Mesodermal cell (in vitro differentiated cells): ENCODE measurements at regions not wholly inside any gene's neighbourhood (a gene's known extent, or its start where the extent isn't known, plus 50 kb on each side); places are given as distances from the start of the nearest gene placed in this dataset.
"Not testable (repeated sequence)": the region's sequence is repeated elsewhere in the genome, so short reads cannot be mapped to it uniquely, and the experiment has no call there.

Experiments
- H3K27ac ChIP-seq: 2 replicates; pipeline ENCODE4 v1.7.0; 2013; ENCODE audit warnings: mild to moderate bottlenecking, low read depth, low read length, moderate library complexity; ENCODE audit not compliant: severe bottlenecking
- H3K36me3 ChIP-seq: 2 replicates; pipeline ENCODE4 v1.7.1; 2013; ENCODE audit warnings: mild to moderate bottlenecking, low read length, moderate library complexity; ENCODE audit not compliant: control insufficient read depth, insufficient read depth
- H3K4me1 ChIP-seq: one replicate; pipeline ENCODE4 v1.7.1; 2013; ENCODE audit warnings: mild to moderate bottlenecking, low read length; ENCODE audit not compliant: insufficient read depth, control insufficient read depth, poor library complexity, severe bottlenecking
- H3K4me3 ChIP-seq: 2 replicates; pipeline ENCODE4 v1.7.0; 2013; ENCODE audit warnings: low read length, control low read depth, mild to moderate bottlenecking; ENCODE audit not compliant: insufficient read depth, poor library complexity, severe bottlenecking; ENCODE audit errors: extremely low read depth
- H3K9me3 ChIP-seq: 2 replicates; pipeline ENCODE4 v1.7.1; 2013; ENCODE audit warnings: mild to moderate bottlenecking, low read length, moderate library complexity; ENCODE audit not compliant: control insufficient read depth
- WGBS, 2 experiments: methylation state at CpG; one replicate each; pipeline ENCODE4 v1.1.5; 2013; ENCODE audit warnings: missing lambda C conversion rate in 2 of 2; ENCODE audit not compliant: insufficient coverage in 2 of 2; 5-methylcytosine and 5-hydroxymethylcytosine counted together

- H3K9me3 ChIP-seq = no peaks in the 10 kb centered on the region
- H3K4me1 ChIP-seq = no peaks in the 10 kb centered on the region
- H3K36me3 ChIP-seq = no peaks in the 10 kb centered on the region
- no peak overlapping the region for H3K4me3 ChIP-seq
- 85% methylated on average over 2 of the region's 3 CpGs; no CpG with 5 or more reads in 1 of the 2 experiments for WGBS, 2 experiments
- no peak overlapping the region for H3K27ac ChIP-seq
These were observed 355.9 kb upstream of the FZD8 start for GRCh38 chr10:35998026-35998425.

GRCh38 chr10:35995485-35995884, 353.4 kb upstream of the FZD8 start:
- Histone ChIP-seq H3K27ac (no peak overlapping the region), H3K4me1 (no peaks in the 10 kb centered on the region), H3K4me3 (no peak overlapping the region), H3K36me3 (no peaks in the 10 kb centered on the region), H3K9me3 (no peaks in the 10 kb centered on the region)
- WGBS, 2 experiments = 79 to 89% methylated on average over 2 to 3 of the region's 4 CpGs

DNA sequence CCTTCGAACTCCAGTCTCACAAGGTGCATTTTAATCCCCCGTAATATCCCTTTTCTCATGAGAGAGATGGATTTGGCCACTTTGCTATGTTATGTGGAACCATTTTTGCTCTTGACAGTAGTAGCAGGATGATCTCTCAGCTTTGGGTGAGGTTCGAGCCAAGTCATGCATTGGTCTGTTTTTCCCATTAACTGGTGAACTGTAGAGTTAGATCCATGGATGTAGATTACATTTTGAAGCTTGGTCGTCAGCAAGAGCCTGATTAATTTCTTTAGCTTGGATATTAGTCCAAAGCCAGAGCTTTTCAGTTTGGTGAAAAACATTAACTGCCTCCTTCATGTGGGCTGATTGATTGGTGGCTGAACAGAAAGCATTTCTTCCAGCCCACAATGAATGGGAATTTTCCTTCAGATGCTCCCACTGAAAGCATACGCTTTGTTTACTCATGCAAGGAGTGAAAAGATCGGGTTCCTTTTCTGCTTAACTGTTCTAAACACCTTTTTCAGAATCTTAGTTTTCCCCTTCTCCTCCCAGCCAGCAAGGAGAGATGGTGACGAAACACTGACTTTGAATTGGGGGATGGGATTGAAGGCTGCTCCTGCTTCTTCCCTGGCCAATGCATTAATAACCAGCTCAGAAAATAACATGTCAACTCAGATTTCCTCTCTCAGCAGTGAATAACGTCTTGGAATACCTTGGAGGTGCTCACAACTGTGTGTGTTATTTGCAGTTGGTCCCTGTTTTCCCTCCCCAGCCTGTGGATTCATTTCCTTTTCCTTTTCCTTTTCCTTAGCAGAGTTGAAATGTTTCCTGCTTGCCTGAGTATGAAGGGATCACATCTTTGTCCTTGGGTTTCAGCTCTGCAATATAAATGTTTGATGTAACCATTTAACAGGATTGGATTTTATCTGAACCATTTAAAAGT, 351.8 kb upstream of the FZD8 start:
- Histone ChIP-seq H3K4me1 (no peaks in the 10 kb centered on the region), H3K9me3 (no peaks in the 10 kb centered on the region), H3K4me3 (no peak overlapping the region), H3K27ac (no peak overlapping the region), H3K36me3 (no peaks in the 10 kb centered on the region)
- WGBS, 2 experiments = 84 to 90% methylated on average over 2 to 4 of the region's 8 CpGs

DNA sequence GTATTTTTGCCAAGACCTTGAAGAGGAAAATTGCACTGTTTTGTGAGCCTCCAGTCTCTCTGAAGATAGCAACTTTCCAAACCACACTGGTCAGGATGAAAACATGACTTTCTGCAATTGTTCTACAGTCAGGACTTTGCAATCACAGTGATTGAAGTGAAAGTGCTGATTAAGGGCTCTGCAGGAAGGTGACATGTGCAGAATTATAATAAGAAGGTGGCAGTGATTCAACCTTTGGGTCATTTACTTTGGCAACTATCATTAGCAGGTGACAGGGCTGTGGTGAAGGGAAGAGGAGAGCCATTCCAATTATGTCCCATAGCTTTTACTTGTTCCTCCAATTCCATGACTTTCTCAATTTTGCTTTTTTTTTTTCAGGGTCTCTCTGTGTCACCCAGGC, 350.0 kb upstream of the FZD8 start:
- no peaks in the 10 kb centered on the region for H3K4me1 ChIP-seq
- H3K9me3 ChIP-seq = no peaks in the 10 kb centered on the region
- no peak overlapping the region for H3K4me3 ChIP-seq
- no peaks in the 10 kb centered on the region for H3K36me3 ChIP-seq
- no peak overlapping the region for H3K27ac ChIP-seq

GRCh38 chr10:35986756-35987502, 344.8 kb upstream of the FZD8 start:
- no peaks in the 10 kb centered on the region for H3K4me1 ChIP-seq
- 88 to 90% methylated on average over 2 of the region's 7 CpGs for WGBS, 2 experiments
- H3K4me3 ChIP-seq = no peak overlapping the region
- H3K36me3 ChIP-seq = no peaks in the 10 kb centered on the region
- H3K27ac ChIP-seq = no peak overlapping the region
- no peaks in the 10 kb centered on the region for H3K9me3 ChIP-seq

- Histone ChIP-seq H3K36me3 (no peaks in the 10 kb centered on the region), H3K4me1 (no peaks in the 10 kb centered on the region), H3K9me3 (no peaks in the 10 kb centered on the region), H3K4me3 (no peak overlapping the region), H3K27ac (no peak overlapping the region)
- WGBS, 2 experiments = no CpG with 5 or more reads among the region's 2 CpGs
These were observed 337.0 kb upstream of the FZD8 start for GRCh38 chr10:35979116-35979515.

DNA sequence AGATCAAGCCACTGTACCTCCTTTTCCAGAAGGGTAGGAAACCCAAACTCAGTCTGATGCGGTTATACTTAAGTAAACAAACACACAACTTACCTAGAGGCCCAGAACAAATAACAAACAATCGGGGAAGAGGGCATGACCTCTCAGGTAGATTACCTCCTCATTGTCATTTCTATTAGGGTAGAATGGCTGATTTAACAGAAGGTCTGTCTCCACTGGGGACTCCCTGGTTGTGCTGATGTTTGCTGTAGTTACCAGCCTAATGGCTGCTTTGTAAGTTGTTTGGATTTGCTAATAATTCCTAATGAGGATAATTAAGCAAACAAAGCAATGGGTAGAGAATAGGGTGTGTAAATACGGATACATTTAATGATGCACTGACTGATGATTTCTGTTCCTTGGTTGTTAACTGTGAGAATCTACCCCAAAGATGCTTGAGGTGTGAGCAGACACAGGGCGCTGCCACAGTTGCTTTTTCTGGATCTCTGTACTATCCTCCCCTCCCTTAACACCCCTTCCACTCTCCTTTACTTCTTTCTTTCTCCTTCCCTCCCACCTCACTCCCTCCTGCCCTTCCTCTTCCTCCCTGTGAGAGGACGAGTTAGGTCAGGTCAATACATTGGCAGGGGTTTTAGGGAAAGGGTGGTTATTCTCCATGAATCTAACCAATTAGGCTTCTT, 332.0 kb upstream of the FZD8 start:
- WGBS, 2 experiments = 40% methylated on average over 1 of the region's 5 CpGs; no CpG with 5 or more reads in 1 of the 2 experiments
- not testable (repeated sequence) for H3K4me1 ChIP-seq, H3K36me3 ChIP-seq, H3K27ac ChIP-seq, H3K9me3 ChIP-seq, H3K4me3 ChIP-seq

DNA sequence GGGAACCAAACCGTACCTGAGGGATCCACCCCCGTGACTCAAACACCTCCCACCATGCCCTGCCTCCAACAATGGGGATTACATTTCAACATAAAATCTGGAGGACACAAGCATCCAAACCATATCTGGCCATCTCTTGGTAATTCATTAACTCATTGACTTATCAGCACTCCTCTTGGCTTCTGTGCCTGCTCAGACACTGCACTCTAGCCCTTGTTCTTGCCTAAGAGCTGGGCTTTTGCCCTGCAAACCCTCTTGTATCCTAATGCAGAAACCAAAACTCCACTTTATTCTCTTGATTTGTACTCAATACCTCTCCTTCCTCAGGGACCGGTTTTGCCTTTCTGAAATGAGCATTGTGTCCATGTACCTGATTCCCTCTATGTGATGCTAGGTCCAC, 330.2 kb upstream of the FZD8 start:
- WGBS, 2 experiments = 86 to 93% methylated on average over 2 to 3 of the region's 3 CpGs
- Histone ChIP-seq H3K36me3 (no peaks in the 10 kb centered on the region), H3K4me1 (peaks cover 7% of the 10 kb centered on the region), H3K4me3 (no peak overlapping the region), H3K9me3 (no peaks in the 10 kb centered on the region), H3K27ac (no peak overlapping the region)

DNA sequence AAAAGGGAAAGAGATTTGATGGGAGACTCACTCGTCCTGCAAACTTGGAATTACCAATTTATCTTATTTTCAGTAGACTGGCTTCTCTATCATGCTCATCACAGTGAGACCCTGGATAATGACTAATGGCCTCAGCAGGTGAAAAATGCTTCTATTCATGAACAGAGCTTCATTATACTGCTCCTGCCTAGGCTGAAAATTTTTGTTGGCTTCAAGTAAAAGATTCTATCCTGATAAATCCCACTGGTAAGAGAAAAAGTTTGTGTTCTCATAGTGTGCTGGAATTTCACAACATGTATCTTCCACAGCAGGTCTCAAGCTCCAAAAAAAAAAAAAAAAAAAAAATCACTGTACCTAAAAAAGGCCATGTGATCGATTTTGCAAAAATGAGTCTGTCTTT, 329.3 kb upstream of the FZD8 start:
- 100% methylated on average over 1 of the region's 2 CpGs; no CpG with 5 or more reads in 1 of the 2 experiments for WGBS, 2 experiments
- H3K4me3 ChIP-seq = no peak overlapping the region
- no peaks in the 10 kb centered on the region for H3K36me3 ChIP-seq
- H3K4me1 ChIP-seq = peaks cover 7% of the 10 kb centered on the region
- no peaks in the 10 kb centered on the region for H3K9me3 ChIP-seq
- no peak overlapping the region for H3K27ac ChIP-seq

DNA sequence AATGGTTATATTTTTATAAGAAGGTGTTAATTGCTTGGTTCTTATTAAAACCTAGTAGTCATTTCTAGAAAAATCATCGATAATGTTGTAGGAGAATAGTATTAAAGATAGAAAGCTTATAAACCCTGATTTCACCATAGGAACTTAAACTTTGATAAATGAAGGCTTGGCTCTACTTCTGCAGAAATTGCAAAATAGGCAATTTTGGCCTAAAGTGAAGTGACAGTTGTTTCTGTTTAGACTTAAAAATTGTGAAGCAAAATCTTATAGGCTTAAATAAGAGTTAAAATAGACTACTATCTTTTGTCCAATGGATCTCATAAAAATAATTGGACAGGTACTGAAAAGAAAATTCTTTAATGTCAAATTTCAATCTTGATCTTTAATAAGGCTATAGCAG, 321.6 kb upstream of the FZD8 start:
- WGBS, 2 experiments = no CpG with 5 or more reads among the region's 1 CpG
- H3K9me3 ChIP-seq = no peaks in the 10 kb centered on the region

More for the DNA sequence above, 321.6 kb upstream of the FZD8 start:
- peaks cover 11% of the 10 kb centered on the region for H3K4me1 ChIP-seq
- H3K27ac ChIP-seq = no peak overlapping the region
- no peaks in the 10 kb centered on the region for H3K36me3 ChIP-seq
- H3K4me3 ChIP-seq = no peak overlapping the region
